ENCODE measurements at regions not wholly inside any gene's neighbourhood (a gene's known extent, or its start where the extent isn't known, plus 50 kb on each side); places are given as distances from the start of the nearest gene placed in this dataset.

- TF ChIP-seq CTCF (IDR thresholded peaks at IDR 0.05; ENCODE audit: insufficient read depth, low read depth, low read length) (no peak), EZH2 (IDR thresholded peaks at IDR 0.05; ENCODE audit: insufficient read depth, low read length) (no peak)
These were observed 576.8 kb downstream of the METTL4 start for GRCh38 chr18:1994471-1994870.

Data from astrocyte (in vitro differentiated cells and primary cell).